D721Med (cell line): ENCODE measurements at regions not wholly inside any gene's neighbourhood (a gene's known extent, or its start where the extent isn't known, plus 50 kb on each side); places are given as distances from the start of the nearest gene placed in this dataset.

Experiments used
- DNase-seq: peaks from one replicate; pipeline ENCODE4 v3.0.0; 2011; ENCODE audit warnings: low spot score; ENCODE audit not compliant: insufficient read length
- FAIRE-seq: peaks from 2 replicates; lab custom pipeline; 2011; peaks lifted over from hg19 to GRCh38; lab: Jason Lieb, UNC
- TF ChIP-seq, protein P1 (sequence below): IDR thresholded peaks from 2 replicates; pipeline ENCODE4 v1.5.1; 2012; ENCODE audit warnings: mild to moderate bottlenecking, control low read depth; ENCODE audit not compliant: insufficient read depth; ENCODE audit errors: missing control alignments

DNA sequence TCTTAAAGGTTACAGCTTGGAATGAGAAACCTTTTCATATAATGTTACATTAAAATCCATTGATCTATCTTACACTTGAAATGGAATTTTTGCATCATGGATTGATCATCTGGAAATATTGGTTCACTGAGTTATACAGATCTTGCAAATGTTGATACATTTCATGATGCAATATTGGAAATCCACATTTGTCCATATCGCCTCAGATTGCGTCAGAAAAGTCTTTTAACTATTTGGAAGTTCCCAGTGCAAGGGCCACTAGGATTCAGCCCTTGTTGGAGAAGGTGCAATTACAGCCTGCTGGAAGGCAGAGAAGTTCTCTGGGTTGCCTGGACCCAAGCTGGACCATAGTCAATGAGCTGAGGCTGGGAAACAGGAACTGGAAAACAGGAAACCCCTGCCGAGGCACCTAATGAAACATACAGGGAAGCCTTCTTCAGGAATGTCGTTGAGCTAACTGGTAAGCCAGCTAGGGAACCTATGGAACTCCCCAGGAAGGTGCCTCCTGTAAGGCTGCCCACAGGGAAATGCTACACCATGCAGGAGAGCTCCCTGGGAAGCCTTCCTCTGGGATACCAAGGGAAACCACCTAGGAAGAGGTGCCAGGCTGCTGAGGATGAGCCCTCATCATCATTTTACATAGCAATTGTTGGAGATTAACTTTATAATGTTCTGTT is 600.4 kb upstream of the CADM1 start:
- FAIRE-seq (no peak), DNase-seq (no peak)
- TF ChIP-seq, protein P1, sequence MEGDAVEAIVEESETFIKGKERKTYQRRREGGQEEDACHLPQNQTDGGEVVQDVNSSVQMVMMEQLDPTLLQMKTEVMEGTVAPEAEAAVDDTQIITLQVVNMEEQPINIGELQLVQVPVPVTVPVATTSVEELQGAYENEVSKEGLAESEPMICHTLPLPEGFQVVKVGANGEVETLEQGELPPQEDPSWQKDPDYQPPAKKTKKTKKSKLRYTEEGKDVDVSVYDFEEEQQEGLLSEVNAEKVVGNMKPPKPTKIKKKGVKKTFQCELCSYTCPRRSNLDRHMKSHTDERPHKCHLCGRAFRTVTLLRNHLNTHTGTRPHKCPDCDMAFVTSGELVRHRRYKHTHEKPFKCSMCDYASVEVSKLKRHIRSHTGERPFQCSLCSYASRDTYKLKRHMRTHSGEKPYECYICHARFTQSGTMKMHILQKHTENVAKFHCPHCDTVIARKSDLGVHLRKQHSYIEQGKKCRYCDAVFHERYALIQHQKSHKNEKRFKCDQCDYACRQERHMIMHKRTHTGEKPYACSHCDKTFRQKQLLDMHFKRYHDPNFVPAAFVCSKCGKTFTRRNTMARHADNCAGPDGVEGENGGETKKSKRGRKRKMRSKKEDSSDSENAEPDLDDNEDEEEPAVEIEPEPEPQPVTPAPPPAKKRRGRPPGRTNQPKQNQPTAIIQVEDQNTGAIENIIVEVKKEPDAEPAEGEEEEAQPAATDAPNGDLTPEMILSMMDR, result no peak

DNA sequence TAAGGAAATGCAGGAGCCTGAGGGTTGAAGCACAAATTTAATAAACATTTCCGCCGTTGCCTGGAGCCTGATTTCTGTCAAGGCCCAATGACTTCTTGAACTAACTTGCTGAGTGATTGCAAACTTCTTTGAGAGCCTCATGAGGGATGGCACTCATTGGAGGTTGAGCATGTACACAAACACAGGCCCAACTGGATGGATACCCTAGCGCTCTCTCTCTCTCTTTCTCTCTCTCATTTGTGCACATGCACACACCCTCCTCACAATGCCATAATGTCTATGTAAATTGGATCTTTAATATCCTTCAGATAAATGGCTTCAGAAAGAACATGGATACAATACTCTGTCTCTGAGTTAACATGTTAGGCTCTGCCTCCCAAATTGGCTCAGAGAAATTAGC is 597.7 kb upstream of the CADM1 start:
- TF ChIP-seq, protein P1, result no peak
- DNase-seq, result no peak

DNA sequence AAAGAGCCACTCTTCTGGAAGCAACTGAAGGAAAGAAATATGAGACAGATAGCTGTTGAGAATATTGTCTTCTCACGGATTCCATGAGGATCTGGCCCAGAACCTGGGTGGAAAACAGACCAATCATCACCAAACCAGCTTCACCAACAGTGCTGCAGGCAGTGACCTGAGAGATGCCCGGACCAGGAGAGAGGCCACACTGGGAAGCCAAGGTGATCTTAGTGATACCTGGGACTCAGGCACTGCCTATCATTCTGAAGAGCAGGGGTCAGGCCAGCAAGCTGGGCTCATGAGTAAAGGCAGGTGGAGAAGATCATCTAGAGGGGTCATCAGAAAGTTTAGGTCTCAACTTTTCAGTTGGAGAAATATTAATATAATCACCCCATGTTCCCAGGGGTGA is 595.8 kb upstream of the CADM1 start:
- no peak for FAIRE-seq
- TF ChIP-seq, protein P1, result no peak

More for the DNA sequence above, 597.7 kb upstream of the CADM1 start:
- no peak for FAIRE-seq

DNA sequence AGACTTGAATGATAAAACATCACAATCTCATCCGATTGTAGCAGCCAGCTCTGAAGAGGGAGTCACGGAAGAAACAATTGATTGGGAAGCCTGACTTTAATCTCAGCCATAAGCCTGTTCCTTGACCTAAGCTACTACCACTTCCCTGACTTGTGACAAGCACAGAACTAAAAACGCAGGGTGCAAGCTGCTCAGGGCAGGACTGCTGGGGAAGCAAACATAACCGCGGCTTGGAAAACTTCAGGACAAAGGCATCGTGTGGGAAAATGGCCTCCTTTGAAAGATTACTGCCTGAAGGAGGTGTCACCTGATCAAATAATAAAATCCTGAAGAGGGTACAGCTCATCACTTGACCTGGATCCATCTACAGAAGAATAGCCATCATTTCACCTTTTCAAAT is 595.3 kb upstream of the CADM1 start:
- no peak for DNase-seq
- TF ChIP-seq, protein P1, result no peak
- FAIRE-seq, result no peak

More for the DNA sequence above, 595.8 kb upstream of the CADM1 start:
- no peak for DNase-seq

DNA sequence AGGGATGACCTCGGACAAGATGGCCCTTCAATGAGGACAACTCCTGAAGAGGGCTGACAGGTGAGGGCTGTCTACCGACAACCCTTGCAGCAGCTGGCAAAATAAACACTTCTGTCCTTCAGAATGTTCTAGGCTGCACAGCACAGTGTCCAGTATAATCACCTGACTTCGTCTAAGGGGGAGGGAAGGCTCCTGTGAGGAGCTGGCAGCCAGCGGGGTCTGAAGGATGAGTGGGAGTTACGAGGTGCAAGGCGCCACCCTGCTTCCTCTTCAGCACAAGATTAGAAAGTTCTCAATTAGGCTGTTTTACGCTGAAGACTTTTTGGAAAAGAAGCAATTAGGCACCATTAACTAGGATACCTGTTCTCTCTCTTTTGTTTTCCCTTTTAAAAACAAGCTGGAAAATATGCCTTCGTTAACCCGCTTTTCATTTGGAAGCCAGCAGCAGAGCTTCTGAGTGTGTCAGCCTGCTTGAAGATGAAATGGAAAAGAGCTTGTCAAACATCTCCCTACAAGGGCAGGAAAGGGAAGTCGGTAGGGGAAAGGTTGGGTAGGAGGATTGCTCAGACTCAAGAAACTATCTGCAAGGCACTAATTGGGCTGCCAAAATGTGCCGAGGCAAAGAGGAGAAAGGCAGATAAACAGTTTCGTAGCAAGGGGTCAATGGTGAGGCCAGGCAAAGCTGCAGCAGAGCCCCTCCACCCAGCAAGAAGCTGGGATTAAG is 592.2 kb upstream of the CADM1 start:
- FAIRE-seq (no peak), DNase-seq (no peak)
- TF ChIP-seq, protein P1, result no peak

DNA sequence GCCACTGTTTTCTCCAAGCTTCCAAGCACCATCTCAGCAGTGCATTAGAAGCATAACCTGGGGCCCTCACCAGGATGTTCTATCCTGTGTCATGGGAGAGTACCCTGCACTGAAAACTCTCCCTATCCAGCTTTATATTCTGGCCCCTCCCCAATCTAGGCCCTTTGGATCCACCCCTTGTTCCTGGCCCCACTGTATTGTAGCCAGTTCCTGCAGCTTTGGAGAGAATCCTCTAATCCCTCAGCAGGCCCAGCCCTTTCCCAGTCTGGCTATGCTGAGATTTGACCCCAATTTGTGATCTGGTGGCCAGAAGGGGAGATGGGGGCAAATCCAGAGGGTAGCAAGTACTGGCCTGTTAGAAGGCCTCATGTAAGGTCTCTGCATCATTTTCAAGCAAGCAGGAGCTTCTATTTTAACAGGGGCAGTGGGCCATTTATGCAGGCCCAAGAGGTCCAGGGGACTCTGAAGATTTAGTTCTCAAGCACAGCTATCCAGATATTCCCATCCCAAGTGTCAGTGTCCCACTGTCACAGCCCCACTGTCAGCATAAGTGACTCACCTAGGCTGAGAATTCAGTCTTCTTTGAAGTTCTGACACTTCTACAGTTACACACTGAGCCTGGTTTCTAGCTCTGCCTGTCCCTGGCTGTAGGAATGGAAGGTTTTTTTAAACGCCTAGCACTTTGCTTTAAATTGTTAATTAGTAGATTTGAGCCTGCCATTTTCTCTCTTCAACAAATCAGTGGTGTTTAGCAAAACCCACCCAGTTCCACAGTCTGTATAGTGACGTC is 589.5 kb upstream of the CADM1 start:
- TF ChIP-seq, protein P1, result no peak
- DNase-seq (no peak), FAIRE-seq (no peak)
